VCaP (cell line): ENCODE measurements at regions not wholly inside any gene's neighbourhood (a gene's known extent, or its start where the extent isn't known, plus 50 kb on each side); places are given as distances from the start of the nearest gene placed in this dataset.

Experiments
- H3K27ac ChIP-seq: fragments of 450-650 bp; 2 replicates; pipeline ENCODE4 v1.5.1; 2017
- CTCF ChIP-seq: fragments of 450-650 bp; conservative IDR thresholded peaks from 2 replicates; pipeline ENCODE4 v1.5.1; 2017; ENCODE audit warnings: mild to moderate bottlenecking, moderate library complexity

GRCh38 chr9:7523426-7524043, 276.0 kb downstream of the DMAC1 start:
- no peak overlapping the region for H3K27ac ChIP-seq
- no peak for TF ChIP-seq CTCF

GRCh38 chr9:7520396-7520795, 279.2 kb downstream of the DMAC1 start:
- no peak overlapping the region for H3K27ac ChIP-seq
- TF ChIP-seq CTCF = no peak

GRCh38 chr9:7516376-7516775, 283.2 kb downstream of the DMAC1 start:
- TF ChIP-seq CTCF = no peak
- no peak overlapping the region for H3K27ac ChIP-seq

- no peak for TF ChIP-seq CTCF
- H3K27ac ChIP-seq = no peak overlapping the region
Observed at GRCh38 chr9:7510199-7510598, 289.4 kb downstream of the DMAC1 start.

- no peak overlapping the region for H3K27ac ChIP-seq
Observed at GRCh38 chr9:7509576-7510145, 289.9 kb downstream of the DMAC1 start.

GRCh38 chr9:7508516-7508915, 291.1 kb downstream of the DMAC1 start:
- no peak for TF ChIP-seq CTCF
- no peak overlapping the region for H3K27ac ChIP-seq

More at GRCh38 chr9:7509576-7510145, 289.9 kb downstream of the DMAC1 start:
- no peak for TF ChIP-seq CTCF

GRCh38 chr9:7507566-7508270, 291.9 kb downstream of the DMAC1 start:
- TF ChIP-seq CTCF = no peak
- H3K27ac ChIP-seq = no peak overlapping the region
